HCT116 (cell line): ENCODE measurements at regions not wholly inside any gene's neighbourhood (a gene's known extent, or its start where the extent isn't known, plus 50 kb on each side); places are given as distances from the start of the nearest gene placed in this dataset.

Experiments used
- ATAC-seq: fragments of 200-7000 bp; cut with Tn5 transposase; 2 replicates; pipeline ENCODE4 v1.9.1; 2020; ENCODE audit warnings: mild to moderate bottlenecking, moderate library complexity
- BruUV-seq: library from RNA; stranded (reverse); fragments of 400-500 nt; replicated peaks from 2 replicates; lab custom pipeline; 2021; lab: Mats Ljungman, UMichigan
- CTCF ChIA-PET: fragments of 300-600 bp; sonication (Branson Sonifier 250); formaldehyde crosslinking; loops from one replicate; lab custom pipeline; 2021; ENCODE audit warnings: antibody characterized with exemption; lab: Charles Lee
- POLR2A ChIA-PET: fragments of 300-600, 350-600 bp; sonication (Branson Sonifier 250); formaldehyde crosslinking; loops from one replicate; lab custom pipeline; 2021; ENCODE audit warnings: antibody characterized with exemption; lab: Charles Lee
- RAD21 ChIA-PET, 2 experiments: fragments of 300-600 bp; sonication (Branson Sonifier 250); formaldehyde crosslinking; loops; one replicate each; lab custom pipeline; 2023; ENCODE audit warnings: low total read pairs in 2 of 2; ENCODE audit not compliant: uncharacterized antibody in 2 of 2, unreplicated experiment in 2 of 2, low non-redundant PET in 1 of 2; lab: Charles Lee
- DNase-seq: peaks from one replicate; pipeline ENCODE4 v3.0.0-alpha.2; 2010; ENCODE audit warnings: low read depth, low spot score
- H2AFZ ChIP-seq: fragments of 200-600 bp; shearing (Covaris generic), sonication (generic); 2 replicates; pipeline ENCODE4 v1.6.1; 2017; ENCODE audit warnings: low read depth, mixed run types, mixed read lengths, antibody characterized with exemption, low read length; ENCODE audit not compliant: poor library complexity, severe bottlenecking
- H3K27ac ChIP-seq: 2 replicates; pipeline ENCODE4 v1.5.1; 2012; ENCODE audit warnings: low read depth, low read length
- H3K27me3 ChIP-seq: fragments of 200-600 bp; sonication (generic); 2 replicates; pipeline ENCODE4 v1.6.1; 2016; ENCODE audit warnings: mixed run types, low read length, mixed read lengths; ENCODE audit not compliant: insufficient read depth
- H3K36me3 ChIP-seq, 2 experiments: fragments of 200-500 bp in 1 of 2; fragments of 200-600 bp in 1 of 2; sonication (Bioruptor generic) in 1 of 2; sonication (generic) in 1 of 2; 2 replicates each; pipeline versions ENCODE4 v1.5.1 to v1.6.1; 2014 to 2016; ENCODE audit warnings: low read length in 2 of 2, inconsistent platforms in 1 of 2, mixed read lengths in 1 of 2, mixed run types in 1 of 2; ENCODE audit not compliant: insufficient read depth in 2 of 2, control insufficient read depth in 1 of 2
- H3K4me1 ChIP-seq, 2 experiments: fragments of 200-600 bp in 1 of 2; sonication (generic) in 1 of 2; 2 replicates each; pipeline versions ENCODE4 v1.5.1 to v1.6.1; 2012 to 2017; ENCODE audit warnings: low read length in 2 of 2, inconsistent platforms in 1 of 2, mild to moderate bottlenecking in 1 of 2, mixed read lengths in 1 of 2, mixed run types in 1 of 2, moderate library complexity in 1 of 2; ENCODE audit not compliant: insufficient read depth in 2 of 2, control insufficient read depth in 1 of 2
- H3K4me2 ChIP-seq: fragments of 200-600 bp; sonication (generic); 2 replicates; pipeline ENCODE4 v1.6.1; 2017; ENCODE audit warnings: mixed run types, low read length, mixed read lengths
- H3K4me3 ChIP-seq, 2 experiments: fragments of 200-600 bp in 1 of 2; sonication (generic) in 1 of 2; replicated peaks in 1 of 2; 2 replicates each; pipeline ENCODE4 v1.5.1; 2011 to 2016; ENCODE audit warnings: low read length in 2 of 2, control low read depth in 1 of 2, low read depth in 1 of 2, mild to moderate bottlenecking in 1 of 2, mixed read lengths in 1 of 2, mixed run types in 1 of 2
- H3K79me2 ChIP-seq: fragments of 200-600 bp; sonication (generic); 2 replicates; pipeline ENCODE4 v1.6.1; 2017; ENCODE audit warnings: mild to moderate bottlenecking, mixed run types, low read length, moderate library complexity, mixed read lengths; ENCODE audit not compliant: insufficient read depth
- H3K9ac ChIP-seq: fragments of 200-600 bp; sonication (generic); 2 replicates; pipeline ENCODE4 v1.6.1; 2016; ENCODE audit warnings: low read length, mixed read lengths
- H3K9me2 ChIP-seq: fragments of 200-600 bp; sonication (generic), shearing (Covaris generic); 2 replicates; pipeline ENCODE4 v1.6.1; 2017; ENCODE audit warnings: mixed run types, mild to moderate bottlenecking, moderate library complexity; ENCODE audit not compliant: insufficient read depth
- H3K9me3 ChIP-seq, 2 experiments: fragments of 200-500 bp in 1 of 2; fragments of 200-600 bp in 1 of 2; sonication (Bioruptor generic) in 1 of 2; sonication (generic) in 1 of 2; 2 replicates each; pipeline ENCODE4 v1.6.1; 2014 to 2017; ENCODE audit warnings: low read length in 2 of 2, mixed read lengths in 2 of 2, inconsistent platforms in 1 of 2, low read depth in 1 of 2, mild to moderate bottlenecking in 1 of 2, mixed run types in 1 of 2, moderate library complexity in 1 of 2; ENCODE audit not compliant: control insufficient read depth in 1 of 2, insufficient read depth in 1 of 2
- H4K20me1 ChIP-seq: fragments of 200-600 bp; sonication (generic), shearing (Covaris generic); 2 replicates; pipeline ENCODE4 v1.6.1; 2017; ENCODE audit warnings: mixed run types, mild to moderate bottlenecking, moderate library complexity; ENCODE audit not compliant: insufficient read depth
- CBX3 ChIP-seq: IDR thresholded peaks from 2 replicates; pipeline ENCODE4 v1.6.1; 2012; ENCODE audit warnings: low read depth
- CEBPB ChIP-seq: IDR thresholded peaks from 2 replicates; pipeline ENCODE4 v1.6.1; 2012; ENCODE audit warnings: low read depth
- ELF1 ChIP-seq: IDR thresholded peaks from 2 replicates; pipeline ENCODE4 v1.6.1; 2012; ENCODE audit warnings: low read depth, borderline replicate concordance
- EZH2phosphoT487 ChIP-seq: fragments of 200-600 bp; IDR thresholded peaks from 2 replicates; pipeline ENCODE4 v1.6.1; 2018; ENCODE audit warnings: antibody characterized with exemption, borderline replicate concordance
- FOSL1 ChIP-seq: IDR thresholded peaks from 2 replicates; pipeline ENCODE4 v1.6.1; 2012; ENCODE audit warnings: low read depth
- JUND ChIP-seq: IDR thresholded peaks from 2 replicates; pipeline ENCODE4 v1.6.1; 2012
- POLR2A ChIP-seq: IDR thresholded peaks from 2 replicates; pipeline ENCODE4 v1.7.0; 2011; ENCODE audit warnings: borderline replicate concordance; ENCODE audit not compliant: insufficient read depth, insufficient read length; ENCODE audit errors: extremely low read depth
- POLR2AphosphoS5 ChIP-seq: IDR thresholded peaks from 2 replicates; pipeline ENCODE4 v1.6.1; 2011; ENCODE audit warnings: mild to moderate bottlenecking, low read depth, low read length, moderate library complexity
- RAD21 ChIP-seq: IDR thresholded peaks from 2 replicates; pipeline ENCODE4 v1.6.1; 2012; ENCODE audit warnings: low read depth, mild to moderate bottlenecking
- SP1 ChIP-seq: IDR thresholded peaks from 2 replicates; pipeline ENCODE4 v1.6.1; 2012; ENCODE audit warnings: low read depth
- SRF ChIP-seq: IDR thresholded peaks from 2 replicates; pipeline ENCODE4 v1.6.1; 2012; ENCODE audit warnings: low read depth
- TCF7L2 ChIP-seq: IDR thresholded peaks from 2 replicates; pipeline ENCODE4 v1.7.0; 2011; ENCODE audit warnings: borderline replicate concordance, inconsistent platforms; ENCODE audit not compliant: insufficient read depth, insufficient read length; ENCODE audit errors: extremely low read depth
- YY1 ChIP-seq: IDR thresholded peaks from 2 replicates; pipeline ENCODE4 v1.6.1; 2011; ENCODE audit warnings: low read length, low read depth, moderate library complexity, mild to moderate bottlenecking; ENCODE audit not compliant: insufficient replicate concordance; ENCODE audit errors: extremely low read depth
- ZNF274 ChIP-seq: fragments of 200-500 bp; sonication (Bioruptor generic); IDR thresholded peaks from 2 replicates; pipeline ENCODE4 v1.6.1; 2014; ENCODE audit warnings: mild to moderate bottlenecking, low read depth, low read length, inconsistent platforms
- intact Hi-C: fragments of 100-400 bp; cut with micrococcal nuclease; formaldehyde crosslinking; loops from 2 replicates; pipeline ENCODE4 v1.10.0; 2022
- TF ChIP-seq, protein P1 (sequence below), 3 experiments: fragments of 200-600 bp in 1 of 3; sonication (generic) in 1 of 3; IDR thresholded peaks in 2 of 3; conservative IDR thresholded peaks in 1 of 3; 2 replicates each; pipeline ENCODE4 v1.5.1; 2012 to 2017; ENCODE audit warnings: low read depth in 2 of 3, low read length in 2 of 3, antibody characterized with exemption in 1 of 3, borderline replicate concordance in 1 of 3, control low read depth in 1 of 3, mild to moderate bottlenecking in 1 of 3, mixed read lengths in 1 of 3, mixed run types in 1 of 3, moderate library complexity in 1 of 3; ENCODE audit not compliant: insufficient read depth in 1 of 3
- TF ChIP-seq, protein P2 (sequence below): IDR thresholded peaks from 2 replicates; pipeline ENCODE4 v1.6.1; 2012; ENCODE audit warnings: low read depth
- TF ChIP-seq, protein P3 (sequence below): IDR thresholded peaks from 2 replicates; pipeline ENCODE4 v1.6.1; 2012
- TF ChIP-seq, protein P4 (sequence below): IDR thresholded peaks from 2 replicates; pipeline ENCODE4 v1.6.1; 2012

DNA sequence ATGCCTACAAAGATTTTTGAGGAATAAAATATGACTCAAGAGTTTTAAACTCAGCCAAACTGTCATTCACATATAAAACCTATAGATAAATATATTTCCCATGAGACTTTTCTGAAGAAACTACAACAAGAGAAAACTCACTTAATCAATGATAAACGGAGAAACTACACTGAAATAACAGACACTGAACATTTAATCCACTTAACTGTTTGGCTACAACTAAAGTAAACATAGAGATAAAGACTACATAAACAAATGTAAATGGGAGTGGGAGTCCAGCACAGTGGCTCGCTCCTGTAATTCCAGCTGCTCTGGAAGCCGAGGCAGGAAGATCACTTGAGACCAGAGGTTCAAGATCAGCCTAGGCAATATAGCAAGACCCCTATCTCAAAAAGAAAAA is 79.2 kb downstream of the MEX3B start:
- H2AFZ ChIP-seq, result no peak overlapping the region
- H3K4me1 ChIP-seq, result no peaks in the 10 kb centered on the region
- no peaks in the 10 kb centered on the region for H3K79me2 ChIP-seq
- ATAC-seq (no peak), DNase-seq (no peak)
- RAD21 ChIA-PET, result no interaction called here
- H4K20me1 ChIP-seq, result no peaks in the 10 kb centered on the region
- H3K4me3 ChIP-seq, result no peak overlapping the region
- intact Hi-C loops, result no loop called here
- POLR2A ChIA-PET, result no interaction called here
- no peak overlapping the region for H3K4me2 ChIP-seq
- no peaks in the 10 kb centered on the region for H3K9me3 ChIP-seq
- no peaks in the 10 kb centered on the region for H3K27me3 ChIP-seq
- CTCF ChIA-PET, result no interaction called here
- no peak for TF ChIP-seq EZH2phosphoT487
- no peak for TF ChIP-seq TCF7L2
- TF ChIP-seq YY1, result no peak
- TF ChIP-seq, protein P1, sequence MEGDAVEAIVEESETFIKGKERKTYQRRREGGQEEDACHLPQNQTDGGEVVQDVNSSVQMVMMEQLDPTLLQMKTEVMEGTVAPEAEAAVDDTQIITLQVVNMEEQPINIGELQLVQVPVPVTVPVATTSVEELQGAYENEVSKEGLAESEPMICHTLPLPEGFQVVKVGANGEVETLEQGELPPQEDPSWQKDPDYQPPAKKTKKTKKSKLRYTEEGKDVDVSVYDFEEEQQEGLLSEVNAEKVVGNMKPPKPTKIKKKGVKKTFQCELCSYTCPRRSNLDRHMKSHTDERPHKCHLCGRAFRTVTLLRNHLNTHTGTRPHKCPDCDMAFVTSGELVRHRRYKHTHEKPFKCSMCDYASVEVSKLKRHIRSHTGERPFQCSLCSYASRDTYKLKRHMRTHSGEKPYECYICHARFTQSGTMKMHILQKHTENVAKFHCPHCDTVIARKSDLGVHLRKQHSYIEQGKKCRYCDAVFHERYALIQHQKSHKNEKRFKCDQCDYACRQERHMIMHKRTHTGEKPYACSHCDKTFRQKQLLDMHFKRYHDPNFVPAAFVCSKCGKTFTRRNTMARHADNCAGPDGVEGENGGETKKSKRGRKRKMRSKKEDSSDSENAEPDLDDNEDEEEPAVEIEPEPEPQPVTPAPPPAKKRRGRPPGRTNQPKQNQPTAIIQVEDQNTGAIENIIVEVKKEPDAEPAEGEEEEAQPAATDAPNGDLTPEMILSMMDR (IDR thresholded peaks at IDR 0.05 in 2 of 3, conservative IDR thresholded peaks at IDR 0.05 in 1 of 3; ENCODE audit: borderline replicate concordance in 1 of 3, insufficient read depth in 1 of 3, low read depth in 2 of 3, low read length in 2 of 3), result no peak
- TF ChIP-seq FOSL1, result no peak
- TF ChIP-seq SRF, result no peak
- no peak for TF ChIP-seq ZNF274
- no peak for TF ChIP-seq JUND
- TF ChIP-seq SP1, result no peak
- TF ChIP-seq, protein P2, sequence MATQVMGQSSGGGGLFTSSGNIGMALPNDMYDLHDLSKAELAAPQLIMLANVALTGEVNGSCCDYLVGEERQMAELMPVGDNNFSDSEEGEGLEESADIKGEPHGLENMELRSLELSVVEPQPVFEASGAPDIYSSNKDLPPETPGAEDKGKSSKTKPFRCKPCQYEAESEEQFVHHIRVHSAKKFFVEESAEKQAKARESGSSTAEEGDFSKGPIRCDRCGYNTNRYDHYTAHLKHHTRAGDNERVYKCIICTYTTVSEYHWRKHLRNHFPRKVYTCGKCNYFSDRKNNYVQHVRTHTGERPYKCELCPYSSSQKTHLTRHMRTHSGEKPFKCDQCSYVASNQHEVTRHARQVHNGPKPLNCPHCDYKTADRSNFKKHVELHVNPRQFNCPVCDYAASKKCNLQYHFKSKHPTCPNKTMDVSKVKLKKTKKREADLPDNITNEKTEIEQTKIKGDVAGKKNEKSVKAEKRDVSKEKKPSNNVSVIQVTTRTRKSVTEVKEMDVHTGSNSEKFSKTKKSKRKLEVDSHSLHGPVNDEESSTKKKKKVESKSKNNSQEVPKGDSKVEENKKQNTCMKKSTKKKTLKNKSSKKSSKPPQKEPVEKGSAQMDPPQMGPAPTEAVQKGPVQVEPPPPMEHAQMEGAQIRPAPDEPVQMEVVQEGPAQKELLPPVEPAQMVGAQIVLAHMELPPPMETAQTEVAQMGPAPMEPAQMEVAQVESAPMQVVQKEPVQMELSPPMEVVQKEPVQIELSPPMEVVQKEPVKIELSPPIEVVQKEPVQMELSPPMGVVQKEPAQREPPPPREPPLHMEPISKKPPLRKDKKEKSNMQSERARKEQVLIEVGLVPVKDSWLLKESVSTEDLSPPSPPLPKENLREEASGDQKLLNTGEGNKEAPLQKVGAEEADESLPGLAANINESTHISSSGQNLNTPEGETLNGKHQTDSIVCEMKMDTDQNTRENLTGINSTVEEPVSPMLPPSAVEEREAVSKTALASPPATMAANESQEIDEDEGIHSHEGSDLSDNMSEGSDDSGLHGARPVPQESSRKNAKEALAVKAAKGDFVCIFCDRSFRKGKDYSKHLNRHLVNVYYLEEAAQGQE, result no peak
- TF ChIP-seq, protein P3, sequence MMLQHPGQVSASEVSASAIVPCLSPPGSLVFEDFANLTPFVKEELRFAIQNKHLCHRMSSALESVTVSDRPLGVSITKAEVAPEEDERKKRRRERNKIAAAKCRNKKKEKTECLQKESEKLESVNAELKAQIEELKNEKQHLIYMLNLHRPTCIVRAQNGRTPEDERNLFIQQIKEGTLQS, result no peak
- TF ChIP-seq, protein P4, sequence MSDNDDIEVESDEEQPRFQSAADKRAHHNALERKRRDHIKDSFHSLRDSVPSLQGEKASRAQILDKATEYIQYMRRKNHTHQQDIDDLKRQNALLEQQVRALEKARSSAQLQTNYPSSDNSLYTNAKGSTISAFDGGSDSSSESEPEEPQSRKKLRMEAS, result no peak
- TF ChIP-seq RAD21, result no peak
- TF ChIP-seq CEBPB, result no peak
- no peak for TF ChIP-seq POLR2A
- no peak for TF ChIP-seq POLR2AphosphoS5
- TF ChIP-seq ELF1, result no peak
- TF ChIP-seq CBX3, result no peak
- no peaks in the 10 kb centered on the region for H3K9me2 ChIP-seq
- no TSS peak for BruUV-seq
- H3K27ac ChIP-seq, result no peak overlapping the region
- H3K9ac ChIP-seq, result no peak overlapping the region
- no peaks in the 10 kb centered on the region for H3K36me3 ChIP-seq
